ENCODE measurements at regions not wholly inside any gene's neighbourhood (a gene's known extent, or its start where the extent isn't known, plus 50 kb on each side); places are given as distances from the start of the nearest gene placed in this dataset.

DNA sequence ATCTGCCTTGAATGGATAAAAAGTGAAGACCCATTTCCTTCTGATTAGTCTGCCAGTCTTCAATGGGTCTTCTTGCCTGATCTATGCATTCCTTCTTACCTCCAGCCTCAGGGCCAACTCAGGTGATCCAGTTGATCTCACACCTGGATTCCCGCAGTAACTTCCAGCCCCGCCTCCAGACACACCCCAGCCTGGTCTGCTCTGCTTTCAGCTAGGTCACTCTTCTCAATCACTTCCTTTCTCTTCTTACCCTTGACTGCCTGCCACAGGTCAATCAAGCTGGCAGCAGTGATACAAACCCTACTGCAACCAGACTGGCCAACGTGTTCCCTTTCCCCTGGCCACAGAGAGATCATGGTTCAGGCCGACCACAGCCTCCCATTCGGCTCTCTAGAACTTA lies 263.6 kb downstream of the ZNF516 start:
- no peak for DNase-seq
- Histone ChIP-seq H3K9me3 (replicated peaks; ENCODE audit: control insufficient read depth, low read depth, low read length) (no peaks in the 10 kb centered on the region), H3K4me1 (ENCODE audit: control insufficient read depth, insufficient read depth, low read length) (peaks cover 19% of the 10 kb centered on the region), H3K36me3 (ENCODE audit: control insufficient read depth, insufficient read depth, low read length) (no peaks in the 10 kb centered on the region), H3K4me3 (ENCODE audit: low read length) (no peak overlapping the region), H3K27ac (ENCODE audit: low read length) (no peak overlapping the region), H3K27me3 (ENCODE audit: control insufficient read depth, insufficient read depth, low read length) (no peaks in the 10 kb centered on the region)
- 93% methylated on average over 5 of the region's 5 CpGs for WGBS (ENCODE audit: insufficient coverage)

DNA sequence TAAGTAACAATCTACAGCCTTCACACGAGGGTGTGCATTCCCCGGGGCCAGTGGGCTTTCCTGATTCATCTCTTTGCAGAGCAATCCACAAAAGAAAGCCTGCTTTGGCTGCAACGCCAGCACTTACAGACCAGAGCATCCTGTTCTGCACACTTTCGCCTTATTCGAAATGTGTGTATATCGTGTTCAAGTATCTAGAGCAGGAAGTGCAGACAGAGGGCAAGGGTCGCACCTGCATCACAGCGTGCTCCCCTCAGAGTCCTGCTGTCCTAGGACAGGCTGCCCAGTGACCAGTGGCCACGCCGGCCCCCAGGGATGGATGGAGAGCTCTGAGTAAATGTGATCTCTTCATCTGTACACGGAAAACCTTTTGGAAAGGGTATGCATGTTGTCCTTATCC lies 264.3 kb downstream of the ZNF516 start:
- DNase-seq, result peak; percentile 64
- peaks cover 19% of the 10 kb centered on the region for H3K4me1 ChIP-seq (ENCODE audit: control insufficient read depth, insufficient read depth, low read length)
- no peaks in the 10 kb centered on the region for H3K27me3 ChIP-seq (ENCODE audit: control insufficient read depth, insufficient read depth, low read length)
- H3K4me3 ChIP-seq (ENCODE audit: low read length), result no peak overlapping the region
- 27% methylated on average over 4 of the region's 11 CpGs for WGBS (ENCODE audit: insufficient coverage)
- no peaks in the 10 kb centered on the region for H3K36me3 ChIP-seq (ENCODE audit: control insufficient read depth, insufficient read depth, low read length)
- H3K9me3 ChIP-seq (replicated peaks; ENCODE audit: control insufficient read depth, low read depth, low read length), result no peaks in the 10 kb centered on the region
- H3K27ac ChIP-seq (ENCODE audit: low read length), result no peak overlapping the region

DNA sequence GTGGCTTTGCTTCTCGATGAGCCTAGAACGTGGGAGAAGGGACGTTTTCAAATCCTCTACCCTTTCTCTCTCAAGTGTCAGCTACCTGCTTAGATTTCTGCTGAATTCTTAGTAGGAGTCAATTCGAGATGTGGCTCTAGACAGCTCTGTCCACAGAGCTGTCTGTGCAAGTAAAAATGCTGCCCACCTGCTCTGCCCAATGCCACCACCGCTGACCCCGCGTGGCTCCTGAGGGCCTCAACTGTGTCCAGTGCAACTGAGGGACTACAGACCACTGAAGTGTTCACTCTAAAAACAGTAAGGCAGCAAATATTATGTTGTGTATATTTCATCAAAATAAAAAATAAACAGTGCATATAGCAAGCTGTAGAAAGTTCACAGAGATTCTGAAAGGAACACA lies 266.3 kb downstream of the ZNF516 start:
- no peak overlapping the region for H3K4me3 ChIP-seq (ENCODE audit: low read length)
- H3K36me3 ChIP-seq (ENCODE audit: control insufficient read depth, insufficient read depth, low read length), result no peaks in the 10 kb centered on the region
- no peaks in the 10 kb centered on the region for H3K27me3 ChIP-seq (ENCODE audit: control insufficient read depth, insufficient read depth, low read length)
- no peaks in the 10 kb centered on the region for H3K9me3 ChIP-seq (replicated peaks; ENCODE audit: control insufficient read depth, low read depth, low read length)
- WGBS (ENCODE audit: insufficient coverage), result 83% methylated on average over 3 of the region's 7 CpGs
- peaks cover 11% of the 10 kb centered on the region for H3K4me1 ChIP-seq (ENCODE audit: control insufficient read depth, insufficient read depth, low read length)
- DNase-seq, result no peak
- no peak overlapping the region for H3K27ac ChIP-seq (ENCODE audit: low read length)

DNA sequence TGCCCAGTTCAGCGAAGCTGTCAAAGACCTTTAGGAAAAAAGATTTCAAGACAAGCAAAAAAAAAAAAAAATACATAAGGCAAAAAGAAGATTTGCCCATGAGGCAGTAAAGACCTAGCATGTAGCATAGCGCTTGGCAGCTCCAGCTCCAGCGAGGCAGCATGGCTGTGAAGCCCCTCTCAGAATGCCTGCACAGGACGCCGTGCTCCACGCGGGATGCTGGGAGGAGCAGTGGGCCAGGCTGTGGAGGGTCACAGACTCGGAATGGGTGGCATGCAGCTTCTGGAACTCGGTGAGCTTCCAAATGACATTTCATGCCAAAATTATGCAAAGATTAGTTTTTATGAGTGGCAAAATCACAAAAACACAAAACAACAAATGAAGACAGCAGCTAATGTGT lies 267.3 kb downstream of the ZNF516 start:
- Histone ChIP-seq H3K36me3 (ENCODE audit: control insufficient read depth, insufficient read depth, low read length) (no peaks in the 10 kb centered on the region), H3K9me3 (replicated peaks; ENCODE audit: control insufficient read depth, low read depth, low read length) (no peaks in the 10 kb centered on the region), H3K4me3 (ENCODE audit: low read length) (no peak overlapping the region), H3K27ac (ENCODE audit: low read length) (no peak overlapping the region), H3K27me3 (ENCODE audit: control insufficient read depth, insufficient read depth, low read length) (no peaks in the 10 kb centered on the region), H3K4me1 (ENCODE audit: control insufficient read depth, insufficient read depth, low read length) (peaks cover 7% of the 10 kb centered on the region)
- DNase-seq, result no peak
- 85% methylated on average over 6 of the region's 9 CpGs for WGBS (ENCODE audit: insufficient coverage)

DNA sequence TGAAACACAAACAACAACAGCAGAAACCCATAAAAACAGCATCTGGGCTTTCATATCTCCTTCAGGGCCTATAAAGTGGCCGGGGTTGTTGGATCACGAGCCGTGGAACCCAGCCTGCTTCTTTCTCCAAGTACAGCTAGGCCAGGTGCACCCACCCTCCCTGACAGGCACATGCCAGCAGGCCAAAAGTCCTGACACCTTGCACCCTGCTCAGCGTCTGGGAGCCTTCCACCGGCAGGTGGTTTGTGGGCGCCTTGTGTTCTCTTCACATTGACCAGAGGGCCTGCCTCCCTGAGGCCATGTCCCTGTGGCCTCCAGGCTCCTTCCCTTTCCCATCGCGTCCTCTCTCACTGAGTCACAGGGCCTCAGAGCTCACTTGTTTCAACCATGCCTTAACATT lies 271.6 kb downstream of the ZNF516 start:
- no peaks in the 10 kb centered on the region for H3K9me3 ChIP-seq (replicated peaks; ENCODE audit: control insufficient read depth, low read depth, low read length)
- no peak overlapping the region for H3K27ac ChIP-seq (ENCODE audit: low read length)
- no peak for DNase-seq
- H3K36me3 ChIP-seq (ENCODE audit: control insufficient read depth, insufficient read depth, low read length), result no peaks in the 10 kb centered on the region
- H3K27me3 ChIP-seq (ENCODE audit: control insufficient read depth, insufficient read depth, low read length), result no peaks in the 10 kb centered on the region
- H3K4me1 ChIP-seq (ENCODE audit: control insufficient read depth, insufficient read depth, low read length), result no peaks in the 10 kb centered on the region
- H3K4me3 ChIP-seq (ENCODE audit: low read length), result no peak overlapping the region
- 79% methylated on average over 8 of the region's 8 CpGs for WGBS (ENCODE audit: insufficient coverage)

DNA sequence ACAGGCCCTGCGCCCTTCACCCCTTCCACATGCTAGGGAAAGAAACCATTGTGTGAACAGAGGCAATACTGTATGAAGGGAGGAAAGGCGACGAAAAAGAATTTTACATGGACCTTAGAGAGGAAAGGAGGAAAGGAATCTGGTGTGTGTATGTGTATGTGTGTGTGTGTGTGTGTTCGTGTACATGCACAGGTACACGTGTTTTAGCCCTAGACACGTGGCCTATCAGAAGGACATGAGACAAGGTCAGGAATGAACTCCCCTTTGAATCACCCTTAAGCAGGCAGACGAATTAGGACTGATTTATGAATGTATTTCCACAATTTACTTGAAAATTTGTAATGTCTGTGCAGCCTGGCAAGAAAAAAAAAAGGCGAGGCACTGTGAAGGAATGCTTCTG lies 276.0 kb downstream of the ZNF516 start:
- no peak overlapping the region for H3K4me3 ChIP-seq (ENCODE audit: low read length)
- H3K4me1 ChIP-seq (ENCODE audit: control insufficient read depth, insufficient read depth, low read length), result no peaks in the 10 kb centered on the region
- no peaks in the 10 kb centered on the region for H3K36me3 ChIP-seq (ENCODE audit: control insufficient read depth, insufficient read depth, low read length)
- no peaks in the 10 kb centered on the region for H3K9me3 ChIP-seq (replicated peaks; ENCODE audit: control insufficient read depth, low read depth, low read length)
- 100% methylated on average over 2 of the region's 8 CpGs for WGBS (ENCODE audit: insufficient coverage)
- peaks cover 2% of the 10 kb centered on the region for H3K27me3 ChIP-seq (ENCODE audit: control insufficient read depth, insufficient read depth, low read length)
- DNase-seq, result no peak
- H3K27ac ChIP-seq (ENCODE audit: low read length), result no peak overlapping the region

DNA sequence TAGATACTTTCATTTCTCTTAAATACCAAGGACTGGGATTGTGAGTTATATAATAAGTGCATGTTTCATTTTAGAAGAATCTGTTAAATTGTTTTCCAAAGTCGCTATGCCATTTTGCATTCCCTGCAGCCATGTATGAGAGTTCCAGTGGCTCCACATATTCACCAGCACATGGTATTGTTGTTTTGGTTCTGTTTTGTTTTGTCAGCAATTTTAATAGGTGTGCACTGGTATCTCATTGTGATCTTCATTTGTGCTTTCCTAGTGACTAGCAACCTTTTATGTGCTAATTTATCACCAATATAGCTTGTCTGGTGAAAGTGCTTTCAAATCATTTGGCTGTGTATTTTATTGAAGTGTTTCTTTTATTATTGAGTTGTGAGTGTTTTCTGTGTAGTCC lies 278.9 kb downstream of the ZNF516 start:
- Histone ChIP-seq H3K4me1 (ENCODE audit: control insufficient read depth, insufficient read depth, low read length) (no peaks in the 10 kb centered on the region), H3K9me3 (replicated peaks; ENCODE audit: control insufficient read depth, low read depth, low read length) (no peaks in the 10 kb centered on the region), H3K36me3 (ENCODE audit: control insufficient read depth, insufficient read depth, low read length) (no peaks in the 10 kb centered on the region), H3K4me3 (ENCODE audit: low read length) (no peak overlapping the region), H3K27me3 (ENCODE audit: control insufficient read depth, insufficient read depth, low read length) (peaks cover 2% of the 10 kb centered on the region), H3K27ac (ENCODE audit: low read length) (no peak overlapping the region)
- WGBS (ENCODE audit: insufficient coverage), result no CpG with 5 or more reads among the region's 1 CpG
- DNase-seq, result no peak

DNA sequence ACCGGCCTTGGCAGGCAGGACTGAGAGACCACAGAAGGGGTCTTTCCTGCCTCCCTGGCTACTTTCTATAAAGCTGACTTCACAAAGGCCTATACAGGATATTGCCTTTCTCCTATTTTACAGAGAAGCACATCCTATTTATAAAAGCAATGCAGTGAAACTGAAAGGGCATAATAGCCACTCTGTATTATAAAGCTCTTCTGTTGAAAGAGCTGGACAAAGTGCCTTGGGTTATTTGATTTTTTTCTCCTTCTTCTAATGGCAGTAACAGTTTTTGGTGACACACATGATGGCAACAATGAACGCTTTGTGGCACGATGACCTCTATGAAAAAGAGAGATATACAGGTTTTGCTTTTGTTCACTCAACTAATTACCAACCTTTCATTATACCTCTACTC lies 281.1 kb downstream of the ZNF516 start:
- H3K27ac ChIP-seq (ENCODE audit: low read length), result no peak overlapping the region
- no peaks in the 10 kb centered on the region for H3K9me3 ChIP-seq (replicated peaks; ENCODE audit: control insufficient read depth, low read depth, low read length)
- H3K4me1 ChIP-seq (ENCODE audit: control insufficient read depth, insufficient read depth, low read length), result peaks cover 2% of the 10 kb centered on the region
- no peak for DNase-seq
- H3K27me3 ChIP-seq (ENCODE audit: control insufficient read depth, insufficient read depth, low read length), result peaks cover 2% of the 10 kb centered on the region
- 67% methylated on average over 1 of the region's 3 CpGs for WGBS (ENCODE audit: insufficient coverage)
- no peaks in the 10 kb centered on the region for H3K36me3 ChIP-seq (ENCODE audit: control insufficient read depth, insufficient read depth, low read length)
- H3K4me3 ChIP-seq (ENCODE audit: low read length), result no peak overlapping the region

DNA sequence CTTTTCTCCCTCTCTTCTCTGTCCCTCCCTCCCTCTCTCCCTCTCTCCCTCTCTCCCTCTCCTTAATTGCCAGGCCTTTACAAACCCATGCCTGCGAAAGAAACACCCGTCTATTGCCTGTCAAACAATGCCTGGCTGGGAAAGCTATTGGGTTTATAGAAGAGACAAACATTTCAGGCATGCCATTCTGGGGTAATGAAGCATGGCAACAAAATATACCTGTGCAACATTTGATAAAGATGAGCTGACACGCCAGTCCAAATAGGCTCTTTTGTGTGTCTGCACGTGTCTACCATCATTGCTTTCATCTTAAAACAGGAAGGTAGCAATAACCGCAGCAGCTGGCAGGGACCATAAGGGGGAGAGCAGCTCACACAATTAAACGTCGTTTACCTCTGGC lies 282.1 kb downstream of the ZNF516 start:
- H3K27me3 ChIP-seq (ENCODE audit: control insufficient read depth, insufficient read depth, low read length), result no peaks in the 10 kb centered on the region
- no peaks in the 10 kb centered on the region for H3K9me3 ChIP-seq (replicated peaks; ENCODE audit: control insufficient read depth, low read depth, low read length)
- H3K27ac ChIP-seq (ENCODE audit: low read length), result no peak overlapping the region
- DNase-seq, result no peak
- H3K4me1 ChIP-seq (ENCODE audit: control insufficient read depth, insufficient read depth, low read length), result peaks cover 11% of the 10 kb centered on the region
- no peaks in the 10 kb centered on the region for H3K36me3 ChIP-seq (ENCODE audit: control insufficient read depth, insufficient read depth, low read length)
- 44% methylated on average over 4 of the region's 7 CpGs for WGBS (ENCODE audit: insufficient coverage)
- H3K4me3 ChIP-seq (ENCODE audit: low read length), result no peak overlapping the region

DNA sequence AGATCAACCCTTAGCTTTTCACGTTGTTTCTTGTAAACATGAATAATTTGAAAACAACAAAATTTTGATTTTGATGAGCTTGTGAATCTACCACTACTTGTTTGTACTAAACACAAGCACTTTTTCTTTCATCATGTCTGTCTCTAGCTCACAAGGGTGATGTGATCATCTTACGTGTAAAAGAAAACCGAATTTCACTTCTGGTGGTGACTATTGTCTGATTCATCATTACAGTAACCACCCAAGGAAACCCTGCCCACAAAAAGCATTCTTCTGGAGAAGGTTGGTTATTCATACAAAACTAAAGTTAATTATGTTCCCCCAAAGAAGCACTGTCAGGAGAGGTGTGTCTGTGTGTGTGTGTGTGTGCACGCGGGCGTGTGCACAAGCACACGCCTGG lies 285.4 kb downstream of the ZNF516 start:
- Histone ChIP-seq H3K27ac (ENCODE audit: low read length) (no peak overlapping the region), H3K4me1 (ENCODE audit: control insufficient read depth, insufficient read depth, low read length) (peaks cover 18% of the 10 kb centered on the region), H3K36me3 (ENCODE audit: control insufficient read depth, insufficient read depth, low read length) (no peaks in the 10 kb centered on the region), H3K9me3 (replicated peaks; ENCODE audit: control insufficient read depth, low read depth, low read length) (no peaks in the 10 kb centered on the region), H3K4me3 (ENCODE audit: low read length) (no peak overlapping the region), H3K27me3 (ENCODE audit: control insufficient read depth, insufficient read depth, low read length) (no peaks in the 10 kb centered on the region)
- DNase-seq, result no peak
- 96% methylated on average over 4 of the region's 7 CpGs for WGBS (ENCODE audit: insufficient coverage)

DNA sequence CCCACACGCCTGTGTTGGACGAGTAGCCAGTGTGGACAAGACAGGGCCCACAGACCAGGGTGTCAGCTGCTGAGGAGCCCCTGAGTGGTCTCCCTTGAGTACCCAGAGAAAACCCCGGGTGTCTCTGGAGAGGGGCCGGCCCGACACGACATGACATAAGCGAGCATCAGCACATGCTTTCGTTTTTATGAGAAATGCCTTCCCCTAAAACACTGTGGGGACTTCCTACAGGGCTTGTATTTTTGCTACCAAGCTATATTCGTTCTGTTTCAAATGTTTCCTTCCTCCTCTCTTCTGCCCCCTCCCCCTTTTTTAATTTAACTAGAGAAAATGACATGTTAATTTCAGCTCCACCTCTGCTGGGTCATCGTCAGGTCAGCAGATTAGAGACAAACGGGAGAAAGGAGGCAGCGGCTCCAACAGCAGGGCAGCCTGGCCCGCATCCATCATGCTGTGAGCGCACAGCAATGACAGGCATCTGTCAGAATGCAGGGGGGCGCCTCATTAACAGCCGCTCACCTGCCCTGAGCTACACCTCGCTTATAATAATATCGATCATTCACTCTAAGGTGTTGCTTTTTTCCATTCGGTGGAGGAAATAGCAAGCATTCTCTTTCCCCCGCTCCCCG lies 286.2 kb downstream of the ZNF516 start:
- Histone ChIP-seq H3K27ac (ENCODE audit: low read length) (peak overlapping the region; percentile 16), H3K36me3 (ENCODE audit: control insufficient read depth, insufficient read depth, low read length) (no peaks in the 10 kb centered on the region), H3K9me3 (replicated peaks; ENCODE audit: control insufficient read depth, low read depth, low read length) (no peaks in the 10 kb centered on the region), H3K4me1 (ENCODE audit: control insufficient read depth, insufficient read depth, low read length) (peaks cover 20% of the 10 kb centered on the region), H3K4me3 (ENCODE audit: low read length) (peak overlapping the region; percentile 13), H3K27me3 (ENCODE audit: control insufficient read depth, insufficient read depth, low read length) (no peaks in the 10 kb centered on the region)
- 16% methylated on average over 14 of the region's 21 CpGs for WGBS (ENCODE audit: insufficient coverage)
- DNase-seq, result peak; percentile 29
